MM.1S (cell line): ENCODE measurements at regions not wholly inside any gene's neighbourhood (a gene's known extent, or its start where the extent isn't known, plus 50 kb on each side); places are given as distances from the start of the nearest gene placed in this dataset.

Source experiments
- DNase-seq: peaks from one replicate; pipeline ENCODE4 v3.0.0-alpha.2; 2015
- H2AFZ ChIP-seq: fragments of 300-600 bp; sonication (generic); 2 replicates; pipeline ENCODE4 v1.6.0; 2016; ENCODE audit warnings: antibody characterized with exemption, low read length
- H3F3A ChIP-seq: fragments of 300-600 bp; sonication (generic); 2 replicates; pipeline ENCODE4 v1.6.1; 2016; ENCODE audit warnings: mild to moderate bottlenecking, antibody characterized with exemption, low read length, moderate library complexity, mixed read lengths; ENCODE audit not compliant: insufficient read depth
- H3K27ac ChIP-seq: fragments of 300-600 bp; sonication (generic); 2 replicates; pipeline ENCODE4 v1.5.1; 2016; ENCODE audit warnings: mild to moderate bottlenecking, low read length
- H3K27me3 ChIP-seq: fragments of 300-600 bp; sonication (generic); replicated peaks from 2 replicates; pipeline ENCODE4 v1.6.0; 2016; ENCODE audit warnings: low read length; ENCODE audit not compliant: insufficient read depth
- H3K36me3 ChIP-seq: fragments of 300-600 bp; sonication (generic); replicated peaks from 2 replicates; pipeline ENCODE4 v1.6.1; 2016; ENCODE audit warnings: mild to moderate bottlenecking, low read length, mixed read lengths; ENCODE audit not compliant: insufficient read depth
- H3K4me1 ChIP-seq: fragments of 300-600 bp; sonication (generic); 2 replicates; pipeline ENCODE4 v1.6.1; 2016; ENCODE audit warnings: low read length, mixed read lengths
- H3K4me2 ChIP-seq: fragments of 300-600 bp; sonication (generic); 2 replicates; pipeline ENCODE4 v1.6.0; 2016; ENCODE audit warnings: low read depth, low read length
- H3K4me3 ChIP-seq: fragments of 300-600 bp; sonication (generic); 2 replicates; pipeline ENCODE4 v1.5.1; 2016; ENCODE audit warnings: low read length, mixed read lengths
- H3K79me2 ChIP-seq: fragments of 300-600 bp; sonication (generic); 2 replicates; pipeline ENCODE4 v1.6.1; 2016; ENCODE audit warnings: mixed run types, low read length, mixed read lengths
- H3K9ac ChIP-seq: fragments of 300-600 bp; sonication (generic); 2 replicates; pipeline ENCODE4 v1.6.1; 2016; ENCODE audit warnings: low read length, mixed read lengths
- H3K9me2 ChIP-seq: fragments of 300-600 bp; sonication (generic); replicated peaks from 2 replicates; pipeline ENCODE4 v1.6.1; 2016; ENCODE audit warnings: mild to moderate bottlenecking, low read length, mixed read lengths; ENCODE audit not compliant: insufficient read depth
- H3K9me3 ChIP-seq: fragments of 300-600 bp; sonication (generic); replicated peaks from 2 replicates; pipeline ENCODE4 v1.6.1; 2016; ENCODE audit warnings: mild to moderate bottlenecking, low read length, mixed read lengths; ENCODE audit not compliant: insufficient read depth
- H4K20me1 ChIP-seq: fragments of 300-600 bp; sonication (generic); 2 replicates; pipeline ENCODE4 v1.6.1; 2016; ENCODE audit warnings: mild to moderate bottlenecking, low read length, moderate library complexity, mixed read lengths; ENCODE audit not compliant: insufficient read depth
- EZH2 ChIP-seq: fragments of 300-600 bp; sonication (generic); optimal IDR thresholded peaks from 2 replicates; pipeline ENCODE3; 2017; ENCODE audit warnings: low read depth, mild to moderate bottlenecking, antibody characterized with exemption, low read length, mixed read lengths
- EZH2phosphoT487 ChIP-seq: fragments of 300-600 bp; sonication (generic); IDR thresholded peaks from 2 replicates; pipeline ENCODE4 v1.6.1; 2018; ENCODE audit warnings: antibody characterized with exemption, low read length
- TF ChIP-seq, protein P1 (sequence below): fragments of 300-600 bp; sonication (generic); IDR thresholded peaks from 2 replicates; pipeline ENCODE4 v1.5.1; 2016; ENCODE audit warnings: antibody characterized with exemption, low read length, mixed read lengths

DNA sequence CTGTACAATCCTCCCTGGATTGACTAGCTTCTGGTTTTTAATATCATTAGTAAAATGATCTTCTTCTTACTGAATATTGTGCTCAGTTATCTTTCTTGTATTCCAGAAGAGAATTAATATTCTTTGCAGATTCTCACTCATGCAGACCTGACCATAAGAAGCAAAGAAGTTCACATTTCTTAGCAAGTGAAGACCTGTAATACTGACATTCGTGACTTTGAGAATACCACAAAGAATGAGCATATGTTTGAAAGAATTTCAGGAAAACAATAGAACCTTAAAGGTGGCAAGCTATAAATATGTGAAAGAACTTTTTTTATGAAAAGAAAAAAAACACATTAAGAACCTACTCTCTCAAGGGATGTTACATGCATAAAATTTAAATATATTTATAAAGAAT lies 371.6 kb downstream of the JRKL start:
- Histone ChIP-seq H2AFZ (no peak overlapping the region), H3K9me3 (no peaks in the 10 kb centered on the region), H3K79me2 (no peaks in the 10 kb centered on the region), H3F3A (no peaks in the 10 kb centered on the region), H3K9me2 (no peaks in the 10 kb centered on the region), H3K4me3 (no peak overlapping the region), H3K4me2 (no peak overlapping the region), H3K27me3 (no peaks in the 10 kb centered on the region), H3K4me1 (0 out of 2 replicates have a peak, but pooled peaks cover 6% of the 10 kb centered on the region), H3K9ac (no peak overlapping the region), H3K36me3 (no peaks in the 10 kb centered on the region), H4K20me1 (no peaks in the 10 kb centered on the region), H3K27ac (no peak overlapping the region)
- TF ChIP-seq EZH2 (no peak), EZH2phosphoT487 (no peak)
- TF ChIP-seq, protein P1, sequence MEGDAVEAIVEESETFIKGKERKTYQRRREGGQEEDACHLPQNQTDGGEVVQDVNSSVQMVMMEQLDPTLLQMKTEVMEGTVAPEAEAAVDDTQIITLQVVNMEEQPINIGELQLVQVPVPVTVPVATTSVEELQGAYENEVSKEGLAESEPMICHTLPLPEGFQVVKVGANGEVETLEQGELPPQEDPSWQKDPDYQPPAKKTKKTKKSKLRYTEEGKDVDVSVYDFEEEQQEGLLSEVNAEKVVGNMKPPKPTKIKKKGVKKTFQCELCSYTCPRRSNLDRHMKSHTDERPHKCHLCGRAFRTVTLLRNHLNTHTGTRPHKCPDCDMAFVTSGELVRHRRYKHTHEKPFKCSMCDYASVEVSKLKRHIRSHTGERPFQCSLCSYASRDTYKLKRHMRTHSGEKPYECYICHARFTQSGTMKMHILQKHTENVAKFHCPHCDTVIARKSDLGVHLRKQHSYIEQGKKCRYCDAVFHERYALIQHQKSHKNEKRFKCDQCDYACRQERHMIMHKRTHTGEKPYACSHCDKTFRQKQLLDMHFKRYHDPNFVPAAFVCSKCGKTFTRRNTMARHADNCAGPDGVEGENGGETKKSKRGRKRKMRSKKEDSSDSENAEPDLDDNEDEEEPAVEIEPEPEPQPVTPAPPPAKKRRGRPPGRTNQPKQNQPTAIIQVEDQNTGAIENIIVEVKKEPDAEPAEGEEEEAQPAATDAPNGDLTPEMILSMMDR, result no peak
- no peak for DNase-seq

DNA sequence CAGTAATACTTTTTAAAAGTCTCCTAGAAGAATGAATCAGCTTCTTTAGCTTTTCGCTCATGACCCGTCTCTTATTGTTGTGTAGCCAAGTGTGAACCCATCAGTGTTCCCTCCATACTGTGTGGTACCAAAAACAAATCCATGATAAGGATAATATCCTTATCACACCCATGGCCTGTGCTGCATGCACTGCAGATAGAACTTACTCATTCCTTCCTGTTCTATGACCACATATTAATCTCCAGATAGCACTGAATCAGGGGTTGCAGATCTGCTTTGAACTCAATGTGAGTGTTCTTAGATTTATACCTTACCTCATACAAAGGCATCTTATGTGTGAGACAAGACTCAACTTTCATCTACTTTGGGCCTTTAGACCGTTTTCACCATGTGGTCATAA lies 373.4 kb downstream of the JRKL start:
- Histone ChIP-seq H3K9me2 (no peaks in the 10 kb centered on the region), H3K9ac (no peak overlapping the region), H3K4me1 (0 out of 2 replicates have a peak, but pooled peaks cover 6% of the 10 kb centered on the region), H3K79me2 (no peaks in the 10 kb centered on the region), H3K4me2 (no peak overlapping the region), H4K20me1 (no peaks in the 10 kb centered on the region), H3K27me3 (no peaks in the 10 kb centered on the region), H3F3A (no peaks in the 10 kb centered on the region), H3K27ac (no peak overlapping the region), H3K9me3 (no peaks in the 10 kb centered on the region), H3K4me3 (no peak overlapping the region), H2AFZ (no peak overlapping the region), H3K36me3 (no peaks in the 10 kb centered on the region)
- TF ChIP-seq EZH2 (no peak), EZH2phosphoT487 (no peak)
- TF ChIP-seq, protein P1, result no peak
- no peak for DNase-seq

DNA sequence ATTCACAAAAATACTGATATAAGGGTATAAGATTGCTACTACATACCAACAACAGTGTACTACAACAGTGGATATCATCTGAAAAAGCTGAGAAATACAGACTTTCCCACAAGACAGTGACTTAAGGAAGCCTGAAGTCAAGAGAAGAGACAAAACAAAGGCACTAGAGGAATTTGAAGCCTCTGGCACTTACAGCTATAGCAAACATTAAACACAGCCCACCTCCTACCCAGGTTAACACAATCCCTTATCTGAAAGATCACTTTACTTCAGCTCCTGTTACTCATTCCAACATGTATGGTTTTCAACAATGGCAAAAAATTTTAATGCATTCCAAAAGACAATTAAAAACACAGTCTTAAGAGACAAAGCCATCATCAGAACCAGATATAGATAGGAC lies 388.5 kb downstream of the JRKL start:
- no peaks in the 10 kb centered on the region for H3K9me3 ChIP-seq
- H2AFZ ChIP-seq, result no peak overlapping the region
- H3K27ac ChIP-seq, result no peak overlapping the region
- no peaks in the 10 kb centered on the region for H3K27me3 ChIP-seq
- H3K9ac ChIP-seq, result no peak overlapping the region
- H3K4me2 ChIP-seq, result no peak overlapping the region
- no peaks in the 10 kb centered on the region for H4K20me1 ChIP-seq
- no peaks in the 10 kb centered on the region for H3K4me1 ChIP-seq
- H3K36me3 ChIP-seq, result no peaks in the 10 kb centered on the region
- H3K4me3 ChIP-seq, result no peak overlapping the region
- TF ChIP-seq, protein P1, result no peak
- TF ChIP-seq EZH2 (no peak), EZH2phosphoT487 (no peak)
- no peaks in the 10 kb centered on the region for H3F3A ChIP-seq
- H3K79me2 ChIP-seq, result no peaks in the 10 kb centered on the region
- DNase-seq, result no peak
- no peaks in the 10 kb centered on the region for H3K9me2 ChIP-seq
